ENCODE measurements at regions not wholly inside any gene's neighbourhood (a gene's known extent, or its start where the extent isn't known, plus 50 kb on each side); places are given as distances from the start of the nearest gene placed in this dataset.

GRCh38 chr13:84630476-84630875 is 748.2 kb upstream of the SLITRK1 start:
- TF ChIP-seq CTCF (IDR thresholded peaks at IDR 0.05; ENCODE audit: low read depth, low read length): no peak
- H3K4me3 ChIP-seq (ENCODE audit: low read depth, low read length): no peak overlapping the region

- TF ChIP-seq CTCF (IDR thresholded peaks at IDR 0.05; ENCODE audit: low read depth, low read length): no peak
- no peak overlapping the region for H3K4me3 ChIP-seq (ENCODE audit: low read depth, low read length)
Observed at GRCh38 chr13:84616864-84617263, 734.6 kb upstream of the SLITRK1 start.

GRCh38 chr13:84609716-84610115 is 727.4 kb upstream of the SLITRK1 start:
- no peak for TF ChIP-seq CTCF (IDR thresholded peaks at IDR 0.05; ENCODE audit: low read depth, low read length)
- no peak overlapping the region for H3K4me3 ChIP-seq (ENCODE audit: low read depth, low read length)

GRCh38 chr13:84607261-84608013 is 725.2 kb upstream of the SLITRK1 start:
- TF ChIP-seq CTCF (IDR thresholded peaks at IDR 0.05; ENCODE audit: low read depth, low read length): no peak

GRCh38 chr13:84606616-84607015 is 724.3 kb upstream of the SLITRK1 start:
- no peak for TF ChIP-seq CTCF (IDR thresholded peaks at IDR 0.05; ENCODE audit: low read depth, low read length)
- H3K4me3 ChIP-seq (ENCODE audit: low read depth, low read length): no peak overlapping the region

More at GRCh38 chr13:84607261-84608013, 725.2 kb upstream of the SLITRK1 start:
- no peak overlapping the region for H3K4me3 ChIP-seq (ENCODE audit: low read depth, low read length)

- H3K4me3 ChIP-seq (ENCODE audit: low read depth, low read length): no peak overlapping the region
- TF ChIP-seq CTCF (IDR thresholded peaks at IDR 0.05; ENCODE audit: low read depth, low read length): no peak
Observed at GRCh38 chr13:84605927-84606326, 723.7 kb upstream of the SLITRK1 start.

GRCh38 chr13:84591444-84591843 is 709.2 kb upstream of the SLITRK1 start:
- TF ChIP-seq CTCF (IDR thresholded peaks at IDR 0.05; ENCODE audit: low read depth, low read length): no peak
- no peak overlapping the region for H3K4me3 ChIP-seq (ENCODE audit: low read depth, low read length)
